Right lobe of liver (tissue), 6 donors: ENCODE measurements at regions not wholly inside any gene's neighbourhood (a gene's known extent, or its start where the extent isn't known, plus 50 kb on each side); places are given as distances from the start of the nearest gene placed in this dataset.

Source experiments
- ATAC-seq, 4 donors: fragments of 200-7000 bp; cut with Tn5 transposase; one replicate each; pipeline ENCODE4 v1.9.1; 2020; ENCODE audit warnings: mild to moderate bottlenecking in 4 of 4, moderate library complexity in 4 of 4
- DNase-seq, 3 donors: peaks; one replicate each; pipeline ENCODE4 v3.0.0-alpha.2; 2020
- H3K27ac ChIP-seq, 3 donors: fragments of 200-600 bp; one replicate each; pipeline ENCODE4 v1.8.0; 2022
- H3K27me3 ChIP-seq, 2 donors: fragments of 200-600 bp; one replicate each; pipeline ENCODE4 v1.8.0; 2022
- H3K36me3 ChIP-seq, 4 donors: fragments of 200-600 bp; sonication (generic) in 1 of 4; one replicate each; pipeline versions ENCODE4 v1.5.1 to v1.8.0; 2017 to 2022; ENCODE audit warnings: control low read depth in 1 of 4
- H3K4me1 ChIP-seq, 4 donors: fragments of 200-600 bp; sonication (generic) in 1 of 4; one replicate each; pipeline versions ENCODE4 v1.5.1 to v1.8.0; 2017 to 2022; ENCODE audit warnings: control low read depth in 1 of 4
- H3K4me3 ChIP-seq, 3 donors: fragments of 200-600 bp; one replicate each; pipeline ENCODE4 v1.8.0; 2022
- H3K9me3 ChIP-seq, 4 donors: fragments of 200-600 bp; sonication (generic) in 1 of 4; one replicate each; pipeline versions ENCODE4 v1.5.1 to v1.8.0; 2017 to 2022; ENCODE audit warnings: control low read depth in 1 of 4
- CTCF ChIP-seq, 4 donors: fragments of 200-600 bp in 3 of 4; fragments of 450-650 bp in 1 of 4; IDR thresholded peaks; one replicate each; pipeline versions ENCODE4 v1.5.1 to v1.8.0; 2016 to 2022; ENCODE audit warnings: antibody characterized with exemption in 4 of 4, mild to moderate bottlenecking in 2 of 4
- POLR2A ChIP-seq: fragments of 450-650 bp; IDR thresholded peaks from one replicate; pipeline ENCODE4 v1.6.1; 2017; ENCODE audit warnings: antibody characterized with exemption, mild to moderate bottlenecking
- WGBS: methylation state at CpG from one replicate; pipeline ENCODE4 v1.1.6; 2018; ENCODE audit warnings: low coverage, low lambda C conversion rate; ENCODE audit not compliant: insufficient coverage; ENCODE audit errors: missing lambda C conversion rate; 5-methylcytosine and 5-hydroxymethylcytosine counted together
- intact Hi-C, 2 donors: fragments of 100-400 bp; cut with DNase I; formaldehyde crosslinking; loops; one replicate each; pipeline versions ENCODE4 v1.11.2 to v1.14.1; 2022
- donor health status: DM: no; HTN: yes; CAD: no.
- donor health status: DM: no; HTN: no; CAD: no.
- donor health status: DM: no; HTN: no; CAD: no.
- donor health status: DM: no; HTN: yes; CAD: no.
- donor health status: DM: no; HTN: yes; CAD: no.

- TF ChIP-seq POLR2A (no peak), CTCF (IDR thresholded peaks at IDR 0.05) (peak in 1 of 4 donors; percentile 38)
- no peak overlapping the region for H3K4me3 ChIP-seq
- H3K4me1 ChIP-seq: peaks cover 0 to 37% (median 19%) of the 10 kb centered on the region in 4 donors
- intact Hi-C loops: loop anchor here in 1 of 2 donors (10.0 kb wide), 1 partner anchor 51 kb away; the partner anchor contains the start of gene GADD45G
- DNase-seq (peak; percentile 80 to 92 (median 91)), ATAC-seq (peak; percentile 81 to 87 (median 82))
- 34% methylated on average over 9 of the region's 18 CpGs for WGBS
- no peaks in the 10 kb centered on the region for H3K36me3 ChIP-seq
- no peaks in the 10 kb centered on the region for H3K27me3 ChIP-seq
- peak overlapping the region; percentile 70 to 98 (median 93) for H3K27ac ChIP-seq
- H3K9me3 ChIP-seq: no peaks in the 10 kb centered on the region
Observed at GRCh38 chr9:89655990-89656657, 51.3 kb downstream of the GADD45G start.

- DNase-seq (no peak), ATAC-seq (no peak)
- H3K27me3 ChIP-seq: no peaks in the 10 kb centered on the region
- H3K4me1 ChIP-seq: peaks cover 4 to 45% (median 25%) of the 10 kb centered on the region in 4 donors
- no peak overlapping the region for H3K4me3 ChIP-seq
- no peaks in the 10 kb centered on the region for H3K36me3 ChIP-seq
- 100% methylated on average over 1 of the region's 5 CpGs for WGBS
- H3K9me3 ChIP-seq: no peaks in the 10 kb centered on the region
- intact Hi-C loops: loop anchor here in 1 of 2 donors (10.0 kb wide), 1 partner anchor 52 kb away; the partner anchor contains the start of gene GADD45G
- peak overlapping the region in 1 of 3 donors; percentile 98 for H3K27ac ChIP-seq
- TF ChIP-seq CTCF (IDR thresholded peaks at IDR 0.05): no peak
- TF ChIP-seq POLR2A: no peak
Observed at GRCh38 chr9:89657295-89657694, 52.5 kb downstream of the GADD45G start.

- ATAC-seq: no peak
- intact Hi-C loops: loop anchor here in 1 of 2 donors (10.0 kb wide), 1 partner anchor 53 kb away; the partner anchor contains the start of gene GADD45G
- no peaks in the 10 kb centered on the region for H3K27me3 ChIP-seq
- no peak overlapping the region for H3K27ac ChIP-seq
- TF ChIP-seq CTCF (IDR thresholded peaks at IDR 0.05) (no peak), POLR2A (no peak)
- H3K4me1 ChIP-seq: peaks cover 4 to 50% (median 27%) of the 10 kb centered on the region in 4 donors
- 90% methylated on average over 4 of the region's 4 CpGs for WGBS
- no peak overlapping the region for H3K4me3 ChIP-seq
- DNase-seq: no peak
- H3K36me3 ChIP-seq: no peaks in the 10 kb centered on the region
- H3K9me3 ChIP-seq: no peaks in the 10 kb centered on the region
Observed at GRCh38 chr9:89657765-89658164, 53.0 kb downstream of the GADD45G start.

GRCh38 chr9:89658401-89658800 lies 53.6 kb downstream of the GADD45G start:
- Histone ChIP-seq H3K27me3 (no peaks in the 10 kb centered on the region), H3K9me3 (no peaks in the 10 kb centered on the region), H3K4me1 (peaks cover 4 to 53% (median 27%) of the 10 kb centered on the region in 4 donors), H3K36me3 (no peaks in the 10 kb centered on the region), H3K27ac (no peak overlapping the region), H3K4me3 (no peak overlapping the region)
- no peak for TF ChIP-seq POLR2A
- no peak for TF ChIP-seq CTCF (IDR thresholded peaks at IDR 0.05)
- intact Hi-C loops: loop anchor here in 1 of 2 donors (10.0 kb wide), 1 partner anchor 54 kb away; the partner anchor contains the start of gene GADD45G
- no CpG with 5 or more reads among the region's 5 CpGs for WGBS
- ATAC-seq: no peak
- no peak for DNase-seq
